ENCODE measurements at regions not wholly inside any gene's neighbourhood (a gene's known extent, or its start where the extent isn't known, plus 50 kb on each side); places are given as distances from the start of the nearest gene placed in this dataset.
"Not testable (repeated sequence)": the region's sequence is repeated elsewhere in the genome, so short reads cannot be mapped to it uniquely, and the experiment has no call there.

- H2AFZ ChIP-seq; H3K9ac ChIP-seq; H3K36me3 ChIP-seq (ENCODE audit: control insufficient read depth, insufficient read depth, low read length); H3K4me2 ChIP-seq (ENCODE audit: low read length); H3K9me3 ChIP-seq (ENCODE audit: control insufficient read depth, low read length); H3K27ac ChIP-seq; H3K79me2 ChIP-seq; H3K27me3 ChIP-seq (ENCODE audit: control insufficient read depth, insufficient read depth, low read length); H3K4me1 ChIP-seq; H3K4me3 ChIP-seq (ENCODE audit: low read depth, low read length): not testable (repeated sequence)
Observed at GRCh38 chr16:21375334-21375733, 97.2 kb upstream of the CRYM start.

GRCh38 chr16:21373454-21373853 lies 95.4 kb upstream of the CRYM start:
- not testable (repeated sequence) for H3K36me3 ChIP-seq (ENCODE audit: control insufficient read depth, insufficient read depth, low read length); H3K27me3 ChIP-seq (ENCODE audit: control insufficient read depth, insufficient read depth, low read length)

GRCh38 chr16:21372862-21373261 lies 94.8 kb upstream of the CRYM start:
- H3K27me3 ChIP-seq (ENCODE audit: control insufficient read depth, insufficient read depth, low read length); H3K4me3 ChIP-seq (ENCODE audit: low read depth, low read length); H3K9me3 ChIP-seq (ENCODE audit: control insufficient read depth, low read length); H3K36me3 ChIP-seq (ENCODE audit: control insufficient read depth, insufficient read depth, low read length); H3K4me1 ChIP-seq; H3K79me2 ChIP-seq; H3K9ac ChIP-seq: not testable (repeated sequence)
- Histone ChIP-seq H3K4me2 (ENCODE audit: low read length) (peak overlapping the region; percentile 55), H3K27ac (peak overlapping the region; percentile 74), H2AFZ (peak overlapping the region; percentile 31)

More at GRCh38 chr16:21373454-21373853, 95.4 kb upstream of the CRYM start:
- not testable (repeated sequence) for H3K4me1 ChIP-seq; H3K4me3 ChIP-seq (ENCODE audit: low read depth, low read length); H3K79me2 ChIP-seq; H3K4me2 ChIP-seq (ENCODE audit: low read length); H3K9me3 ChIP-seq (ENCODE audit: control insufficient read depth, low read length); H3K9ac ChIP-seq; H2AFZ ChIP-seq
- H3K27ac ChIP-seq = peak overlapping the region; percentile 45

DNA sequence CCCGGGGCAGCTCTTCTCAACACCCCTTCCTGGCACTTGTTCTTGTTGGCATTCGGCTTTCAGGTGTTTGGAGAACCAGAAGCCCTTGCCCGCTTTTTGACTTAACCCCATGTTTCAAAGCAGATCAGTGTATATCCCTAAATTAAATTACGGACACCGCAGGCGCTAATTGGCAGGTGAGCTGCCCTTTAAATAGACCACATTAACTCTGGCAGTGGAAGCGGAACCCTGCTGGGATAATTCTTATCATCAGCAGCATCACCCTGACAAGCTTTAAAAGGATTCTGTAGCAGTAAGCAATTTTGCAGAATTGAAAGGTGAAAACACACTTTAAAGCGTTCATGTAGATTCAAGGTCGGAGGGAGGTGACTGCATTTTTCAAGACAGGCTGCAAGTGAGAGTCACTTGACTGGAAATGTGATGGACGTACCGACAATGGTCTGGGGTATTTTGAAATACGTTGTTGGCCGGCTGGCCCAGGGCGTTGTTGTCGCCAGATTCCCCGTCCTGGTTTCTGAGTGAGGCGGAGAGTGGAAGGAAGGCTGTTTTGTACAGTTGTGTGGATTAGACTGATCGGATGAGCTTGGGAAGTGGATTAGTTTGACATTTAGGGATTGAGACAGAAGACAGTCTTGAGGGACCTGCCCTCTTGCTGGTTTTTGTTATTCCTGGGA lies 94.2 kb upstream of the CRYM start:
- not testable (repeated sequence) for H3K27me3 ChIP-seq (ENCODE audit: control insufficient read depth, insufficient read depth, low read length); H3K36me3 ChIP-seq (ENCODE audit: control insufficient read depth, insufficient read depth, low read length); H3K79me2 ChIP-seq; H3K4me1 ChIP-seq; H3K9me3 ChIP-seq (ENCODE audit: control insufficient read depth, low read length); H3K9ac ChIP-seq; H3K4me3 ChIP-seq (ENCODE audit: low read depth, low read length)
- peak overlapping the region; percentile 55 for H3K4me2 ChIP-seq (ENCODE audit: low read length)
- peak overlapping the region; percentile 74 for H3K27ac ChIP-seq
- H2AFZ ChIP-seq = peak overlapping the region; percentile 31

DNA sequence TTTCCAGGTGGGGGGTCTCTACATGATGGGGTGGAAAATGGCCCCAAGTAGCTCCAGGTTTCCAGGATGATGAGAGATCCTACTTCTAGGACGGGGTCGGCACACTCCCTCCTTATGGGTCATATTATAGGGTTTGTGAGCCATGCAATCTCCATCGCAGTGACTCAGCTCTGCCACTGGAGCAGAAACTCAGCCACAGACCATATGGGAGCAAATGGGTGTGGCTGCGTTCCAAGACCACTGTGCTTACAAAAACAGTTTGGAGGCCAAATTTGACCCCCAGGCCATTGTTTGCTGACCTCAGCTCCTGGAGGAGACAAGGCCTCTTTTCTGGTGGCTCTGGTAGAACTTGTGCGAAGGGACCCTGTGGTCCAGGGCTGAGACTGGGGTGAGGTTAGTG lies 92.7 kb upstream of the CRYM start:
- H3K27ac ChIP-seq; H3K9me3 ChIP-seq (ENCODE audit: control insufficient read depth, low read length); H3K9ac ChIP-seq; H3K79me2 ChIP-seq; H3K27me3 ChIP-seq (ENCODE audit: control insufficient read depth, insufficient read depth, low read length); H2AFZ ChIP-seq; H3K4me2 ChIP-seq (ENCODE audit: low read length); H3K36me3 ChIP-seq (ENCODE audit: control insufficient read depth, insufficient read depth, low read length); H3K4me1 ChIP-seq; H3K4me3 ChIP-seq (ENCODE audit: low read depth, low read length): not testable (repeated sequence)

DNA sequence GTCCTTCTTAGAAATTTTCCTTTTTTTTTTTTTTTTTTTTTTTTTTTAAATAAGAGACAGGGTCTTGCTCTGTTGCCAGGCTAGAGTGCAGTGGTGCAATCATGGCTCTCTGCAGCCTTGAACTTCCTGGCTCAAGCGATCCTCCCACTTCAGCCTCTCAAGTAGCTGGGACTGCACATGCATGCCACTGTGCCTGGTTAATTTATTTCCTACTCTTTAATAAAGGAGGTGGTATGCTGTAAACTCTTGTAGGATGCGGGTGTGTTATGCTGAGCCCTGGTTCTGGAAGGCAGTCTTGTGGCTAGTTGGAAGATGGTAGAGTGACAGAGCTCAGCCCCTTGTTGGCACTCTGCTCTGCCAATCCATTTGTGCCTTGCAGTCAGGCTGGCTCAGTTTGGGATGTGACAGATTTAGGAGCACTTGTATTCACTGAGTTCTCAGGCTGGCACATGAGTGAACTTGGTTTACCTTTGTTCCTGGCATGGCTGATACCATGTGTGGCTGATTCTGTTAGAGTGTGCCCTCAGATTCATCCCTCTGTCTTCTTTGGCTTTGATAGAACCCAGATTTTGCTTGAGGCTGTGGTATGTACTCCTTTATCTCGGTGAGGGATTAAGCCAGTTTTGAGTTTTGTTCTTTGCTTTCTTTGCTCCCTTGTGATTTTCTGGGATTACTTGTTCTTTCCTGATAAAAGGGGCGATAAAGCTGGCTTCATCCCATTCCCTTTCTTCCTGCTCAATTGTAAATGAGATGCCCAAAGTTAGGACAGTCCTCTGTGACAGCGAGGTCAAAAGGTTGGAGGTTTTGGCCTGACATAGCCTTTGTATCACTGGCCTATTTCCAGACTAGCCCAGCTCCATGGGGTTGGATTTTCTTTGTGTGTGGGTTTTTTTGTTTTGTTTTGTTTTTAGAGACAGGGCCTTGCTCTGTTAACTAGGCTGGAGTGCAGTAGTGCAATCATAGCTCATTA lies 91.2 kb upstream of the CRYM start:
- not testable (repeated sequence) for H3K9ac ChIP-seq; H3K36me3 ChIP-seq (ENCODE audit: control insufficient read depth, insufficient read depth, low read length); H3K27me3 ChIP-seq (ENCODE audit: control insufficient read depth, insufficient read depth, low read length); H2AFZ ChIP-seq; H3K9me3 ChIP-seq (ENCODE audit: control insufficient read depth, low read length); H3K4me2 ChIP-seq (ENCODE audit: low read length); H3K4me3 ChIP-seq (ENCODE audit: low read depth, low read length); H3K27ac ChIP-seq; H3K79me2 ChIP-seq; H3K4me1 ChIP-seq

GRCh38 chr16:21367733-21368421 lies 89.8 kb upstream of the CRYM start:
- H3K36me3 ChIP-seq (ENCODE audit: control insufficient read depth, insufficient read depth, low read length); H3K79me2 ChIP-seq; H3K27ac ChIP-seq; H3K27me3 ChIP-seq (ENCODE audit: control insufficient read depth, insufficient read depth, low read length); H3K9me3 ChIP-seq (ENCODE audit: control insufficient read depth, low read length); H3K9ac ChIP-seq; H3K4me1 ChIP-seq; H3K4me3 ChIP-seq (ENCODE audit: low read depth, low read length); H2AFZ ChIP-seq; H3K4me2 ChIP-seq (ENCODE audit: low read length): not testable (repeated sequence)

DNA sequence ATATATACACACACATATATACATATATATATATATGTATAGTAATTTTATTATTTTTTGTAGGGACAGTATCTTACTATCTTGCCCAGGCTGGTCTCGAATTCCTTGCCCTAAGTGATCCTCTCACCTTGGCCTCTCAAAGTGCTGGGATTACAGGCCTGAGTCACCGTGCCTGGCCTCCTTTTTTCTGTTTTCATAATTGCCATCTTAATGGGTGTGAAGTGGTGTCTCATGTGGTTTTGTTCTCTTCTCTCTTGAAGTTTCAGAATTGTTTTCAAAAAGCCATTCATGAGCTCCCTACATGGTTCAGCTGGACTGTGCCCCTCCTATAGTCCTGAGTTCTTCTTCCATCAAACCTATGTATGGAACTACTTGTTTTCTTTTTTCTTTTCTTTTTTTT lies 88.9 kb upstream of the CRYM start:
- not testable (repeated sequence) for H3K9ac ChIP-seq; H3K36me3 ChIP-seq (ENCODE audit: control insufficient read depth, insufficient read depth, low read length); H3K4me3 ChIP-seq (ENCODE audit: low read depth, low read length); H3K4me2 ChIP-seq (ENCODE audit: low read length); H3K27ac ChIP-seq; H3K27me3 ChIP-seq (ENCODE audit: control insufficient read depth, insufficient read depth, low read length); H3K79me2 ChIP-seq; H3K9me3 ChIP-seq (ENCODE audit: control insufficient read depth, low read length); H2AFZ ChIP-seq
- peaks cover 10% of the 10 kb centered on the region for H3K4me1 ChIP-seq

DNA sequence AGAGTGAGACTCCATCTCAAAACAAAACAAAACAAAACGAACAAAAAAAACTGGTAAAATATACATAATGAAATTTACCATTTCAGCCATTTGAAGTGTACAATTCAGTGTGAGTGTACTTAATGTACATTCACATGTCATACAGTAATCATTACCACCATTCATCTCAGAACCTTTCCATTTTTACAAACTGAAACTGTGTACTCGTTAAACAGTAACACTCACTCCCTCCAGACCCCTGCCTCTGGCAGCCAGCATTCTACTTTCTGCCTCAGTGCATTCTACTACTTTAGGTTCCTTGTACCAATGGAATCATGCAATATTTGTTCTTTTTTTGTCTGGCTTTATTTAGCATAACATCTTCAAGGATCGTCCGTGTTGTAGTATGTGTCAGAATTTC lies 87.5 kb upstream of the CRYM start:
- H3K9ac ChIP-seq = not testable (repeated sequence)

DNA sequence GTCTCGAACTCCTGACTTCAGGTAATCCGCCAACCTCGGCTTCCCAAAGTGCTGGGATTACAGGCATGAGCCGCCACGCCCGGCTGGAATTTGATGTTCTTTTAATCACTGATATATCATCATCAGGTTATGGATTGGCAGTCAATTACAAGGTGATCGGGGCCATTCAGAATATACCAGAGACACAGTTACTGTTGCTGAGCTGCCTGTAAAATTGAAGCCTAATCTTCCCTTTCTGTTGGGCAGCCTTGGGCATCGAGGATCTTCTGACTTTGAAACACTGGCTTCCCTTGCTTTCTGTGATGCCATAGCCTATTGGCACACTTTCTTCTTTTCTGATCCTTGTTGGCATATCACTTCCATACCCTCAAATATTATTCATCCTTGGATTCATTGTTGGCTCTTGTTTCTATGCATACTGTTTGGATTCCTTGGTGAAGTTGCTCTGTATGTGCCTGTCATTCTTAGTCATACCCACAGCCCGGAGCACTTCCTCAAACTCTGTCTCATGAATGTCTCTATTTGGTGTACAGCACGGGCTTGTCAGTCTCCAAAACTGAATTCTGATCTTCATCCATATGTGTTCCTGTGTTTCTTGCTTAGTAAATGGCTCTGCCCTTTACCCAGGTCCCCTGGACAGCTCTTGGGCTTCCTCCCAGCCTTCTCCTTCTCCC lies 85.6 kb upstream of the CRYM start:
- H3K79me2 ChIP-seq; H3K4me3 ChIP-seq (ENCODE audit: low read depth, low read length); H3K9me3 ChIP-seq (ENCODE audit: control insufficient read depth, low read length); H3K9ac ChIP-seq; H2AFZ ChIP-seq; H3K27ac ChIP-seq; H3K27me3 ChIP-seq (ENCODE audit: control insufficient read depth, insufficient read depth, low read length); H3K36me3 ChIP-seq (ENCODE audit: control insufficient read depth, insufficient read depth, low read length); H3K4me2 ChIP-seq (ENCODE audit: low read length): not testable (repeated sequence)
- H3K4me1 ChIP-seq = peaks cover 17% of the 10 kb centered on the region

More for the DNA sequence above, 87.5 kb upstream of the CRYM start:
- not testable (repeated sequence) for H3K4me1 ChIP-seq; H3K27ac ChIP-seq; H3K27me3 ChIP-seq (ENCODE audit: control insufficient read depth, insufficient read depth, low read length); H3K9me3 ChIP-seq (ENCODE audit: control insufficient read depth, low read length); H3K4me3 ChIP-seq (ENCODE audit: low read depth, low read length); H3K36me3 ChIP-seq (ENCODE audit: control insufficient read depth, insufficient read depth, low read length); H3K79me2 ChIP-seq; H3K4me2 ChIP-seq (ENCODE audit: low read length); H2AFZ ChIP-seq
